GDM1 (cell line): ENCODE measurements at regions not wholly inside any gene's neighbourhood (a gene's known extent, or its start where the extent isn't known, plus 50 kb on each side); places are given as distances from the start of the nearest gene placed in this dataset.
"Not testable (repeated sequence)": the region's sequence is repeated elsewhere in the genome, so short reads cannot be mapped to it uniquely, and the experiment has no call there.

Experiments
- DNase-seq: peaks from one replicate; lab custom pipeline; 2025; lab: John Stamatoyannopoulos, UW

GRCh38 chr9:96064826-96065481 lies 189.5 kb downstream of the ERCC6L2 start:
- no peak for DNase-seq

- no peak for DNase-seq
Observed at GRCh38 chr9:96062854-96063253, 187.4 kb downstream of the ERCC6L2 start.

- DNase-seq: no peak
Observed at GRCh38 chr9:96062031-96062430, 186.5 kb downstream of the ERCC6L2 start.

- peak; percentile 43 for DNase-seq
Observed at GRCh38 chr9:96061293-96061987, 185.9 kb downstream of the ERCC6L2 start.

DNA sequence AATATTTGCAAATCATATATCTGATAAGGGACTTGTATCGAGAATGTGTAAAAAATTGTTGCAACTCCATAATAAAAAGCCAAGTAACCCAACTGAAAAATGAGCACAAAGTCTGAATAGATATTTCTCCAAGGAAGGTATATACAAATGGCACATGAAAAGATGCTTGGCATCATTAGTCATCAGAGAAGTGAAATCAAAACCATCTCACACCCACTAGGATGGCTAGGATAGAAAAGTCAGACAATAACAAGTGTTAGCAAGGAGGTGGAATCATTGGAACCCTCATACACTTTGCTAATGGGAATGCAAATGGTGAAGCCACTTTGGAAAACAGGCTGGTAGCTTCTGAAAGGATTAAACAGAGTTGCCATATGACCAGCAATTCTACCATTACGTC lies 182.7 kb downstream of the ERCC6L2 start:
- no peak for DNase-seq

DNA sequence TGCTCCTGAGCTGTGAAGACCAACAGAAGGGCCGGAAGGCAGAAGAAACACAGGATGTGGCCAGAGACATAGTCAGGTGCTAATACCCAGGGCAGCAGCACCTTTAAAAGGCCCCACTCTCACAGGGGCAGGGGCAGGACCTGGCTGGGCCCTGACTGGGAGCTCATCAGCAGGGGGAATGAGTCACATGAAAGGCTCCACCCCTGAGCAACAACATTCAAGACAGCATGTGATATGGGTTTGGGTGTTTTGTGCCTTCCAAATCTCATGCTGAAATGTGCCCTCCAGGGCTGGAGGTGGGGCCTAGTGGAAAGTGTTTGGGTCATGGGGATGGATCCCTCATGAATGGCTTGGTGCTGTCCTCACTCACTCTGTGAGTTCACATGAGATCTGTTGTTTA lies 181.7 kb downstream of the ERCC6L2 start:
- DNase-seq: no peak

DNA sequence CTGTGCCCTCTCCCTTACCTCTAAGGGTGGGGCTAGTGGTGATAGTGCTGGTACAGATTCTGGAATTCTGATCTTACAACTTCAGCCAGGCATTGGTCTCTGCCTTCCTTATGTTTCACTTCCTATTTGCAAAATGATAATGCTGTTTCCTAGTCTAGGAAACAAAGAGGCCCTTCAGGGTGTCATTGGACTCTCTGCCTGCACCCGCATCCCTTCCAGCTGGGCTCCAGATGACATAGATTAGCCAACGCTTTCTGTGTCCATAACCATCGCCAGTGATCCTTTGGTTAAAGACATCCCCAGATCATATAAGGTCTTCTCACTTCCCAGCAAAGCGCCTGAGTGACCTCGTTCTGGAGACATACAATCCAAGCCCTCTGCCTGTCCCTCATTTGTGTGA lies 180.7 kb downstream of the ERCC6L2 start:
- DNase-seq: no peak

GRCh38 chr9:96054248-96054647 lies 178.8 kb downstream of the ERCC6L2 start:
- DNase-seq: not testable (repeated sequence)

DNA sequence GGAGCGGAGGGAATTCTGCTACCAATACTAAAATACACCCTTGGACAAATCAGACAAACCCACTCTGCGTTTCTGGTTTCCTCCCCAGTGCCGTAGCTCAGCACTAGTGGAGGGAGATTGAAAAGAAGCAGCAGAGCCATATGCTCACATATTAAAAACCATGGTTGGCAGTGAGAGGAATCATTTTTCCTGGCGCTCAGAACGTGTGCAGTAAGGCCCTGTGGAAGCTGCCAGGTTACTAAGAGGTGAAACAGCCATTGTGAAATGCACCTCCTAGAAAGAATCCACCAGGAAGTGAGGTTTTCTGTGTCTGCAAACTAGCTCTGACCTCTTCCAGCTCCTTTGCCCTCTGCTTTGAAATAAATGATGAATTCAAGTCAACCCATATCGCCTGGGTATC lies 177.2 kb downstream of the ERCC6L2 start:
- no peak for DNase-seq

- no peak for DNase-seq
Observed at GRCh38 chr9:96051423-96051822, 175.9 kb downstream of the ERCC6L2 start.

GRCh38 chr9:96050861-96051155 lies 175.3 kb downstream of the ERCC6L2 start:
- DNase-seq: no peak

DNA sequence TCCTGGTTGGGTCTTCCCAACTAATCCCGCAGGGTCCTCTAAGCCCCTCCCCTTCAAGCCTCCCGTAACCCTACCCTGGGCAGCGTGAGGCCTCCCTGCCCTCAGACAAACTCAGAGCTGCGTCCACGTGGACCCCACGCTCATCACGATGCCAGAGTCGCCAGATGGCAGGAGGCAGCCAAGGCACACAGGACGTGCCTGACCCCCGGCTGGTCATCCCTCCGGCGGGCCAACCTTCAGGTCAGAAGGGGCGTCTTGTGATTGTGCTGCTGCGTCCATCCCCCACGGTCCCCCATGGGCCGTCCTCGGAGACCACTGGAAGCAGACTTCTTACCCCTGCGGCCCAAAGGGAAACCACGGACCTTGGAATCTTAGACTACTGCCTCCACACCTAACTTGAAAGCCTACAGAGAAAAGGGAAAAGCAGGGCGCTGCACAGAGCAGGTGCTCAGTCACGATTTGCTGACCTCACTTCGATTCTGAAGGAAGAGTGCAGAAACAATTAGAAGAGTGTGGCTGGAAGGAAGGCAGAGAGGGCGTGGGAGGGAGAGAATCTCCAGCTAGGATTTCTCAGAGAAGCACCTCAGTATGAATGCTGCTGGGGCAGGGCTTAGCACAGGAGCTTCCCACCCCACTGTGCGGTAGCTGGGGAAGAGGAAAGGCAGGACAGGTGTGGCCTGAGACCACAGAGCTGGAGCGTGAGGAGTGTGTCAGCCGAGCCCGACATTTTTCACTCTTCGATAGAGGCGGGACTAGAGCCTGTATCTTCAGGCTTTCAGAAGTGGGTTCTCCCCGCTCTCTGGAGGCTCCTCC lies 174.8 kb downstream of the ERCC6L2 start:
- no peak for DNase-seq

GRCh38 chr9:96048956-96049831 lies 173.7 kb downstream of the ERCC6L2 start:
- no peak for DNase-seq

DNA sequence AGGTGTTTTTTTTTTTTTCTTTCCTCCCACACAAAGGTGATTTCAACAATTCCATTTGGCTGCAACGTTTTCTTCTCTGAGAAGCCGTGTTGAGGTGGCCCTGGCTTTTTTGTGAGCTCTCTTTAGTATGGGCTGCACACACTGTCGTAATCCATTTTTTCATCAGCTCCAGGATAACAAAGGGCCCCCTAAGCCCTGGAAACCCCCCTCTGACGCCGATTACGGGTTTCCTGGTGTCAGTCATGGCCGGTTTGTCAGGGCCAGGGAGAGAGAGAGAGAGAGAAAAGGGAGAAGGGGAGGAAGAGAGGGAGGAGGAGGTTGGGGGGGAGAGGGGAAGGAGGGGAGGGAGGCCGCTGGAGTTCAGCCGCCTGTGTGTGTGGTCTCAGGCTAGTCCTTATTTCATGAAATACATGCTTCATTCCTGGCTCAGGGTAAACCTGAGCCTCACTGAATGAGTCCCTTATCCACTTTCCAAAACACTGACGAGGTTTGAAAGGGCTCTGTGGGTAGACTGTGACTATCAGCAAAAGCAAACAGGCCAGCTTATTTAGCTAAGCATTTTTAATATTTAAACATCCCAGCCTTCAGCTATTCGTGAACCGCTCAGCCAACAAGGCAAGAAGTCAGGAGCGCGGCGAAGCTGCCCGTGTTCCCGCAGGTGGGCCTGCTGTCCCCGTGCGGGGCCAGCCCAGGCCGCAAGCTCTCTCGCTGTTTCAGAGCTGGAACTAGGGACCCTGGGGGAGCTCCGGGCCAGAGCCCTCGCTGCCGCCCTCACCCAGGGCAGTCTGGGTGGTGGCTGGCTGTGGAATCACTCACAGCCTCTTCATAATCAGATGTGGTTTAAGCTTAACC lies 172.8 kb downstream of the ERCC6L2 start:
- no peak for DNase-seq

DNA sequence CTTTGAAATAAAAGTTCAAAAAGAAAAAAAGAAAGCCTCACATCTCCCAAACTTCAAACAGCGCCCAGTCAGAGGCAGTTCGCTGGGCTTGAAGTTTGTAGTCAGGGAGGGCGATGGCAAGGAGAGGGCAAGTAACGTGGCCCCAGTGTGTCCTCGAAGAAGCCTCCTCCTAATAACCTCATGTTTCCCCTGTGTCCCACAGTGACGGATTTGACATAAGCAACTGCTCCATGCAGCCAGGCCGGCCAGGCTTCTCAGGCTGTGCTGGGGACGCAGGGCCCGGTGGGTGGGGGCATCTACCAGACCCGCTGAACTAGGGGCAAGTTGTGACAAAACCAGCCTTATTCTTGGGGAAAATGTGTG lies 172.2 kb downstream of the ERCC6L2 start:
- DNase-seq: no peak

GRCh38 chr9:96047116-96047639 lies 171.7 kb downstream of the ERCC6L2 start:
- DNase-seq: no peak

DNA sequence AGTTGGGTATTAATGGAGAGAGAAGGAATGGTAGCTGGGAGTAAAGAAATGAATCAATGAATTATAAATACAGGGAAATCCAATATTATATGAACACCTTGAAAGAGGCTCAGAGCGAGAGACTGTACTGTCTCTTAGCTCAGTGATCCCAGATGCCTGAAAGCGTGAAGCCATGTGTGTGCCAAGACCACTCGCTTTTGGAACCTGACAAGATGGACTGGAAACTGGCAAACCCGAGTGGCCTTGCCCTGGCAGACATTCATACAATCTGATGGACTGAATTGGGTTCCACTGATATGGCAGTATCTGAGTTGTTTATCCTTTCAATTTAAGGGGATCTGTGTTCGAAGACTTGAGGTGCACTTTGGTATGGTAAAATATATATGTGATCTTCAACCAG lies 170.3 kb downstream of the ERCC6L2 start:
- DNase-seq: no peak

- no peak for DNase-seq
Observed at GRCh38 chr9:96044401-96044800, 168.9 kb downstream of the ERCC6L2 start.

DNA sequence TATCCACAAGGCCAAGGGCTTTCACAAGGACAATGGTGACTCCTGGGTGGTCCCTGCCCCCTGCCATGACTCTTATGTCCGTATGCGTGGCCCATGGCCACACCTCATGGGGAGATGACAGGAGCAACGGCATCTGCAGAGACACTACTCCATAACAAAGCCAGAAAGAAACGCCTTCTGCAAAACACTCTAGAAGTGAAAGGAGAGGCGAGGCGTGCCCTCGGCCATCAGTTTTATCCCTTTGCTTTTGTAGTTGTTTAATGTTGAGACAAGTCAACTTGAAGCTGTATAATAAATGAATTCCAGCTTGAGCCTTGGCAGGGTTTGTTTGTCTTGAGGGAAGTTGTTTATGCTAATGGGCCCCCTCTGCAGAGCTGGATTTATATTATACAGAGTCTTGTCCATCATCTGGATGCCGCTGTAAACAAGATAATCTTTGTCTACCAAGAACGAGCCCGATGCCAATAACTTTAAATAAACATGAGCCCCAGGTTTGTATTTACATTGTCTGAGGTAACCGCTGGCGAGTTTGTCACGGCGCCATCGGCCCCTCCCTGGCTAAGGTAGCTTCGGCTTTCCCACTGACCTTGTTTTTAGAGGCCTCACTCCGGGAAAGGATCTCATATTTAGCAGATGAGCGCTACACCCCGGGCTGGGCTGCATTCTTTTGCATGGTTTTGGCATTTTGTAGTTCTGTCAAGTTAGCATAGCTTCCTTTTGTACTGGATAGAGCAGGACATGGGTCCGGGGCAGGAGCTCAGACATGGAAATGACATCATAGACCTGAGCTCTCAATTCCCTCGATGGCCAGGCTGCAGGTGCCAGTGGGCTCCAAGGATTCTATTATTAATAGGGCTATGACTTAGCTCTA lies 165.3 kb downstream of the ERCC6L2 start:
- DNase-seq: no peak

DNA sequence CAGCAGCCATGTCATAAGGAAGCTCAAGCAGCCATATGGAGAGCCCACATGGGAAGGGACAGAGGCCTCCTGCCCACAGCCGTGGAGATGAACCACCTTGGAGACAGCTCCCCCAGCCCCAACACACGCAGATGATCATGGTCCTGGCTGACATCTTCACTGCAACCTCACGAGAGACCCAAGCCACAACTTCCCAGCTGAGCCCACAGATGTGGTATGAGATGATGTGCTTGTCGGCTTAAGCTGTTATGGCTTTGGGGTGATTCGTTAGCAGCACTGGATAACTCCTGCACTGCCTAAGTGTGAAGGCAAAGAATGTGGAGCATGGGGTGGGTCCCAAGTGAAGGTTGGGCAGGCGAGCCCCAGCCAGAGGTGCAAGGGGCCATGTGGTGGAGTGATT lies 163.4 kb downstream of the ERCC6L2 start:
- DNase-seq: no peak
